Tibial artery (tissue), 4 donors: ENCODE measurements at regions not wholly inside any gene's neighbourhood (a gene's known extent, or its start where the extent isn't known, plus 50 kb on each side); places are given as distances from the start of the nearest gene placed in this dataset.

ENCODE experiments used
- DNase-seq, 2 donors: peaks; one replicate each; pipeline ENCODE4 v3.0.0-alpha.2; 2019
- H3K27ac ChIP-seq, 2 donors: fragments of 200-600 bp; sonication (generic) in 1 of 2; 1 replicate in 1 of 2; 2 replicates in 1 of 2; pipeline ENCODE4 v1.5.1; 2018 to 2019; ENCODE audit warnings: mild to moderate bottlenecking in 1 of 2
- H3K27me3 ChIP-seq, 2 donors: fragments of 200-600 bp; sonication (generic) in 1 of 2; one replicate each; pipeline versions ENCODE4 v1.5.1 to v1.6.0; 2016 to 2019
- H3K36me3 ChIP-seq, 3 donors: fragments of 200-600 bp; sonication (generic) in 2 of 3; one replicate each; pipeline ENCODE4 v1.5.1; 2016 to 2019; ENCODE audit warnings: mild to moderate bottlenecking in 2 of 3
- H3K4me1 ChIP-seq, 4 donors: fragments of 200-600 bp; sonication (generic) in 2 of 4; 1 replicate in 3 of 4; 2 replicates in 1 of 4; pipeline ENCODE4 v1.5.1; 2016 to 2019
- H3K4me3 ChIP-seq, 2 donors: fragments of 200-600 bp; sonication (generic) in 1 of 2; 1 replicate in 1 of 2; 2 replicates in 1 of 2; pipeline ENCODE4 v1.5.1; 2018 to 2019; ENCODE audit warnings: mild to moderate bottlenecking in 2 of 2
- H3K9me3 ChIP-seq, 3 donors: fragments of 200-600 bp; sonication (generic) in 1 of 3; one replicate each; pipeline ENCODE4 v1.5.1; 2016 to 2019
- CTCF ChIP-seq, 2 experiments: fragments of 200-600 bp in 1 of 2; fragments of 450-650 bp in 1 of 2; IDR thresholded peaks; one replicate each; pipeline ENCODE4 v1.5.1; 2017 to 2019; ENCODE audit warnings: antibody characterized with exemption in 2 of 2, mild to moderate bottlenecking in 1 of 2, moderate library complexity in 1 of 2
- intact Hi-C: fragments of 100-400 bp; cut with DNase I; formaldehyde crosslinking; loops from one replicate; pipeline ENCODE4 v1.15.0; 2023; ENCODE audit warnings: low total_unique reads

DNA sequence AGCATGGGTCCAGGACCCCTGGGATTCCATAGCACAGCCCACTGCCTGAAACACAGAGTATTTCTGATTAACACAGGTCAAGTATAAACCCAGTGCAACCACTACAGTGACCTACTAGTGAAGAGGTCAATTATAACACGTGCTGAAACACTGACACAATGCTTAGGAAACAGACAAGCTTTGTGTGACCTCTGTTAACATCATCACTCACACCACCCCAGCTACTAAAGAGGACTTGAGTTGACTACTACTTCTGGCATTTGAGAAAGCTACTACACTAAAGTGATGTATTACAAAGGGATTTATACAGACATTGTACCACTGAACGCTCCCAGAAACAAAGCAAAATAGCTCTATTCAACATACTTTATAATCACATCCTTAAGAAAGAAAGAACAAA, 1935.9 kb upstream of the PCDH20 start:
- intact Hi-C loops, result no loop called here
- DNase-seq, result no peak
- H3K27ac ChIP-seq, result no peak overlapping the region
- H3K36me3 ChIP-seq, result no peaks in the 10 kb centered on the region
- H3K9me3 ChIP-seq, result no peaks in the 10 kb centered on the region
- H3K4me3 ChIP-seq, result no peak overlapping the region
- H3K27me3 ChIP-seq, result no peaks in the 10 kb centered on the region
- H3K4me1 ChIP-seq, result no peaks in the 10 kb centered on the region
- no peak for TF ChIP-seq CTCF (IDR thresholded peaks at IDR 0.05)

DNA sequence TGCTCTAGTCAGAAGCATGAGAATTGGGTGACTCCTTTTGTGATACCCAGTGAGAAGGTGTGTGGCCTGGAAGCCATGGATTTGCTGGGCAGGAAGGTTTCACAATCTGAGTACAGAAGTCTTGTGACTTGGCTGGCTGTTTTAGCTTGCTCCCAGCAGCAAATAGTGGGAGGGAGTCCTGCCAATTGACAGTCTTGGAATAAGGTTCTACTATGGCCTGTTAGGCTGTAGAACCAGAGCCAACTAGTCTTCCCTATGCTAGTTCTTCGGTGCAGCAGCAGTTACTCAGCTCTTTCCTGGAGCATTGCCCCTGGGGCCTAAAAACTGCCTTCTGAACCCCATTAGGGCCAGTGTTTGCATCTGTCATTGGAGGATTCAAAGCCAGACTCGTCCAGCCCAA, 1935.4 kb upstream of the PCDH20 start:
- intact Hi-C loops, result no loop called here
- no peak for TF ChIP-seq CTCF (IDR thresholded peaks at IDR 0.05)
- Histone ChIP-seq H3K4me1 (no peaks in the 10 kb centered on the region), H3K36me3 (no peaks in the 10 kb centered on the region), H3K4me3 (no peak overlapping the region), H3K27me3 (no peaks in the 10 kb centered on the region), H3K27ac (no peak overlapping the region), H3K9me3 (no peaks in the 10 kb centered on the region)
- DNase-seq, result no peak

GRCh38 chr13:63345835-63346234, 1930.2 kb upstream of the PCDH20 start:
- no peaks in the 10 kb centered on the region for H3K36me3 ChIP-seq
- H3K9me3 ChIP-seq, result no peaks in the 10 kb centered on the region
- H3K27me3 ChIP-seq, result no peaks in the 10 kb centered on the region
- no peak for DNase-seq
- H3K27ac ChIP-seq, result no peak overlapping the region
- intact Hi-C loops, result no loop called here
- TF ChIP-seq CTCF (IDR thresholded peaks at IDR 0.05), result no peak
- H3K4me3 ChIP-seq, result no peak overlapping the region
- no peaks in the 10 kb centered on the region for H3K4me1 ChIP-seq

GRCh38 chr13:63344711-63345110, 1929.1 kb upstream of the PCDH20 start:
- no peak overlapping the region for H3K4me3 ChIP-seq
- no peak overlapping the region for H3K27ac ChIP-seq
- intact Hi-C loops, result no loop called here
- no peak for DNase-seq
- no peak for TF ChIP-seq CTCF (IDR thresholded peaks at IDR 0.05)
- H3K9me3 ChIP-seq, result no peaks in the 10 kb centered on the region
- H3K27me3 ChIP-seq, result no peaks in the 10 kb centered on the region
- H3K4me1 ChIP-seq, result no peaks in the 10 kb centered on the region
- H3K36me3 ChIP-seq, result no peaks in the 10 kb centered on the region

DNA sequence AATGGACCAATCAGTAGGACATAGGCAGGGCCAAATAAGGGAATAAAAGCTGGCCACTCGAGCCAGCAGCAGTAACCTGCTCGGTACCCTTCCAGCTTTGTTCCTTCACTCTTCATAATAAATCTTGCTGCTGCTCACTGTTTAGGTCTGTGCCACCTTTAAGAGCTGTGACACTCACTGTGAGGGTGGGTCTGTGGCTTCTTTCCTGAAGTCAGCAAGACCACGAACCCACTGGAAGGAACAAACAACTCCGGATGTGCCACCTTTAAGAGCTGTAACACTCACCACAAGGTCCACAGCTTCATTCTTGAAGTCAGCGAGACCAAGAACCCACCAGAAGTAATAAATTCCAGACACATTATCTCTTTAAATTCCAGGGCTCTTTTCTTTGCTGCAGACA, 1922.3 kb upstream of the PCDH20 start:
- intact Hi-C loops, result no loop called here
- no peaks in the 10 kb centered on the region for H3K4me1 ChIP-seq
- no peaks in the 10 kb centered on the region for H3K36me3 ChIP-seq
- H3K4me3 ChIP-seq, result no peak overlapping the region
- no peak overlapping the region for H3K27ac ChIP-seq
- no peak for TF ChIP-seq CTCF (IDR thresholded peaks at IDR 0.05)
- H3K9me3 ChIP-seq, result no peaks in the 10 kb centered on the region
- no peaks in the 10 kb centered on the region for H3K27me3 ChIP-seq
- DNase-seq, result no peak

- intact Hi-C loops, result no loop called here
- no peaks in the 10 kb centered on the region for H3K9me3 ChIP-seq
- H3K27me3 ChIP-seq, result no peaks in the 10 kb centered on the region
- no peak for TF ChIP-seq CTCF (IDR thresholded peaks at IDR 0.05)
- H3K4me1 ChIP-seq, result no peaks in the 10 kb centered on the region
- no peaks in the 10 kb centered on the region for H3K36me3 ChIP-seq
- DNase-seq, result no peak
- no peak overlapping the region for H3K4me3 ChIP-seq
- H3K27ac ChIP-seq, result no peak overlapping the region
Observed at GRCh38 chr13:63337041-63337440, 1921.4 kb upstream of the PCDH20 start.
